Fibroblast of lung (primary cell): ENCODE measurements at regions not wholly inside any gene's neighbourhood (a gene's known extent, or its start where the extent isn't known, plus 50 kb on each side); places are given as distances from the start of the nearest gene placed in this dataset.

Experiments
- DNase-seq, 2 donors: peaks; one replicate each; pipeline versions ENCODE4 v3.0.0 to v3.0.0-alpha.2; 2010; ENCODE audit warnings: low read depth in 2 of 2
- H2AFZ ChIP-seq: 2 replicates; pipeline ENCODE4 v1.5.1; 2012; ENCODE audit warnings: low read length, control low read depth, inconsistent platforms
- H3K27ac ChIP-seq: 2 replicates; pipeline ENCODE4 v1.5.1; 2011; ENCODE audit warnings: low read length, control low read depth; ENCODE audit not compliant: insufficient read depth
- H3K27me3 ChIP-seq: 2 replicates; pipeline ENCODE4 v1.5.1; 2011; ENCODE audit warnings: mild to moderate bottlenecking, low read length; ENCODE audit not compliant: control insufficient read depth, insufficient read depth
- H3K36me3 ChIP-seq: 2 replicates; pipeline ENCODE4 v1.5.1; 2011; ENCODE audit warnings: low read length; ENCODE audit not compliant: control insufficient read depth, insufficient read depth
- H3K4me1 ChIP-seq: 2 replicates; pipeline ENCODE4 v1.5.1; 2011; ENCODE audit warnings: low read length; ENCODE audit not compliant: control insufficient read depth, insufficient read depth; ENCODE audit errors: extremely low read depth
- H3K4me2 ChIP-seq: 2 replicates; pipeline ENCODE4 v1.5.1; 2011; ENCODE audit warnings: low read length, control low read depth; ENCODE audit not compliant: insufficient read depth; ENCODE audit errors: extremely low read depth
- H3K4me3 ChIP-seq, 4 experiments: fragments of 200-600 bp in 1 of 4; sonication (generic) in 1 of 4; replicated peaks in 1 of 4; 2 replicates each; pipeline ENCODE4 v1.5.1; 2011 to 2016; ENCODE audit warnings: low read length in 4 of 4, low read depth in 3 of 4, mild to moderate bottlenecking in 3 of 4, control low read depth in 2 of 4, inconsistent platforms in 1 of 4, mixed read lengths in 1 of 4; ENCODE audit not compliant: insufficient read depth in 1 of 4; ENCODE audit errors: control extremely low read depth in 1 of 4
- H3K79me2 ChIP-seq: 2 replicates; pipeline ENCODE4 v1.5.1; 2012; ENCODE audit warnings: mild to moderate bottlenecking, low read length, inconsistent platforms; ENCODE audit not compliant: control insufficient read depth, insufficient read depth
- H3K9ac ChIP-seq: 2 replicates; pipeline ENCODE4 v1.5.1; 2011; ENCODE audit warnings: mild to moderate bottlenecking, low read length, control low read depth; ENCODE audit not compliant: insufficient read depth
- H3K9me3 ChIP-seq: 2 replicates; pipeline ENCODE4 v1.5.1; 2012; ENCODE audit warnings: low read depth, low read length; ENCODE audit not compliant: control insufficient read depth, insufficient read depth
- H4K20me1 ChIP-seq: 2 replicates; pipeline ENCODE4 v1.5.1; 2011; ENCODE audit warnings: low read length; ENCODE audit not compliant: control insufficient read depth, insufficient read depth; ENCODE audit errors: extremely low read depth
- CTCF ChIP-seq, 2 donors: IDR thresholded peaks in 1 of 2; conservative IDR thresholded peaks in 1 of 2; 1 replicate in 1 of 2; 2 replicates in 1 of 2; pipeline ENCODE4 v1.5.1; 2011 to 2012; ENCODE audit warnings: low read length in 2 of 2, control low read depth in 1 of 2, inconsistent platforms in 1 of 2, low read depth in 1 of 2, mild to moderate bottlenecking in 1 of 2
- EZH2 ChIP-seq: IDR thresholded peaks from 2 replicates; pipeline ENCODE4 v1.5.1; 2012; ENCODE audit warnings: low read length, control low read depth, mild to moderate bottlenecking; ENCODE audit errors: missing control alignments

GRCh38 chr1:96095849-96096612 lies 625.6 kb upstream of the PTBP2 start:
- Histone ChIP-seq H3K9me3 (no peaks in the 10 kb centered on the region), H3K4me1 (no peaks in the 10 kb centered on the region), H3K36me3 (no peaks in the 10 kb centered on the region), H3K9ac (no peak overlapping the region), H3K4me3 (no peak overlapping the region), H2AFZ (no peak overlapping the region), H3K27ac (no peak overlapping the region), H3K4me2 (no peak overlapping the region), H3K27me3 (no peaks in the 10 kb centered on the region), H3K79me2 (no peaks in the 10 kb centered on the region), H4K20me1 (no peaks in the 10 kb centered on the region)
- TF ChIP-seq CTCF (conservative IDR thresholded peaks at IDR 0.05 in 1 of 2, IDR thresholded peaks at IDR 0.05 in 1 of 2; ENCODE audit: low read depth in 1 of 2, low read length in 2 of 2) (no peak), EZH2 (no peak)
- no peak for DNase-seq

GRCh38 chr1:96096613-96097321 lies 624.8 kb upstream of the PTBP2 start:
- no peak overlapping the region for H2AFZ ChIP-seq
- no peak overlapping the region for H3K4me3 ChIP-seq
- no peak overlapping the region for H3K27ac ChIP-seq

More at GRCh38 chr1:96096613-96097321, 624.8 kb upstream of the PTBP2 start:
- H3K4me2 ChIP-seq: no peak overlapping the region
- TF ChIP-seq CTCF (conservative IDR thresholded peaks at IDR 0.05 in 1 of 2, IDR thresholded peaks at IDR 0.05 in 1 of 2; ENCODE audit: low read depth in 1 of 2, low read length in 2 of 2): no peak
- TF ChIP-seq EZH2: no peak
- H3K27me3 ChIP-seq: no peaks in the 10 kb centered on the region
- no peaks in the 10 kb centered on the region for H3K4me1 ChIP-seq
- no peak for DNase-seq
- no peaks in the 10 kb centered on the region for H4K20me1 ChIP-seq
- no peaks in the 10 kb centered on the region for H3K36me3 ChIP-seq
- no peaks in the 10 kb centered on the region for H3K9me3 ChIP-seq
- no peaks in the 10 kb centered on the region for H3K79me2 ChIP-seq
- H3K9ac ChIP-seq: no peak overlapping the region
